ENCODE measurements at regions not wholly inside any gene's neighbourhood (a gene's known extent, or its start where the extent isn't known, plus 50 kb on each side); places are given as distances from the start of the nearest gene placed in this dataset.

GRCh38 chr14:26963711-26964110 lies 365.9 kb upstream of the NOVA1 start:
- TF ChIP-seq CTCF (IDR thresholded peaks at IDR 0.05; ENCODE audit: unreplicated experiment) = no peak
- no peak overlapping the region for H3K27ac Mint-ChIP-seq
- no peaks in the 10 kb centered on the region for H3K9me3 Mint-ChIP-seq (ENCODE audit: low read depth)
- H3K36me3 Mint-ChIP-seq (ENCODE audit: insufficient read depth) = no peaks in the 10 kb centered on the region
- DNase-seq (ENCODE audit: low spot score, unreplicated experiment) = no peak
- no peak overlapping the region for H3K4me3 Mint-ChIP-seq (ENCODE audit: low read depth)
- H3K4me1 Mint-ChIP-seq (ENCODE audit: low read depth) = peaks cover 17% of the 10 kb centered on the region
- H3K27me3 Mint-ChIP-seq = no peaks in the 10 kb centered on the region

- peaks cover 9% of the 10 kb centered on the region for H3K4me1 Mint-ChIP-seq (ENCODE audit: low read depth)
- peaks cover 3% of the 10 kb centered on the region for H3K9me3 Mint-ChIP-seq (ENCODE audit: low read depth)
- no peaks in the 10 kb centered on the region for H3K36me3 Mint-ChIP-seq (ENCODE audit: insufficient read depth)
- H3K27ac Mint-ChIP-seq = no peak overlapping the region
- DNase-seq (ENCODE audit: low spot score, unreplicated experiment) = no peak
- no peaks in the 10 kb centered on the region for H3K27me3 Mint-ChIP-seq
- H3K4me3 Mint-ChIP-seq (ENCODE audit: low read depth) = no peak overlapping the region
- no peak for TF ChIP-seq CTCF (IDR thresholded peaks at IDR 0.05; ENCODE audit: unreplicated experiment)
These were observed 367.7 kb upstream of the NOVA1 start for GRCh38 chr14:26965490-26965889.

- Mint-ChIP-seq H3K9me3 (ENCODE audit: low read depth) (peaks cover 3% of the 10 kb centered on the region), H3K27me3 (no peaks in the 10 kb centered on the region), H3K27ac (no peak overlapping the region), H3K4me1 (ENCODE audit: low read depth) (peaks cover 7% of the 10 kb centered on the region), H3K36me3 (ENCODE audit: insufficient read depth) (no peaks in the 10 kb centered on the region), H3K4me3 (ENCODE audit: low read depth) (no peak overlapping the region)
- no peak for DNase-seq (ENCODE audit: low spot score, unreplicated experiment)
- TF ChIP-seq CTCF (IDR thresholded peaks at IDR 0.05; ENCODE audit: unreplicated experiment) = no peak
These were observed 369.1 kb upstream of the NOVA1 start for GRCh38 chr14:26966908-26967307.

- H3K27me3 Mint-ChIP-seq = no peaks in the 10 kb centered on the region
- no peaks in the 10 kb centered on the region for H3K4me1 Mint-ChIP-seq (ENCODE audit: low read depth)
- no peak for DNase-seq (ENCODE audit: low spot score, unreplicated experiment)
- H3K36me3 Mint-ChIP-seq (ENCODE audit: insufficient read depth) = no peaks in the 10 kb centered on the region
- no peak for TF ChIP-seq CTCF (IDR thresholded peaks at IDR 0.05; ENCODE audit: unreplicated experiment)
- no peak overlapping the region for H3K4me3 Mint-ChIP-seq (ENCODE audit: low read depth)
- H3K27ac Mint-ChIP-seq = no peak overlapping the region
- no peaks in the 10 kb centered on the region for H3K9me3 Mint-ChIP-seq (ENCODE audit: low read depth)
These were observed 377.1 kb upstream of the NOVA1 start for GRCh38 chr14:26974965-26975364.

- Mint-ChIP-seq H3K9me3 (ENCODE audit: low read depth) (no peaks in the 10 kb centered on the region), H3K4me3 (ENCODE audit: low read depth) (no peak overlapping the region), H3K27me3 (peaks cover 3% of the 10 kb centered on the region), H3K36me3 (ENCODE audit: insufficient read depth) (no peaks in the 10 kb centered on the region), H3K4me1 (ENCODE audit: low read depth) (peaks cover 1% of the 10 kb centered on the region), H3K27ac (no peak overlapping the region)
- DNase-seq (ENCODE audit: low spot score, unreplicated experiment) = no peak
- TF ChIP-seq CTCF (IDR thresholded peaks at IDR 0.05; ENCODE audit: unreplicated experiment) = no peak
These were observed 384.2 kb upstream of the NOVA1 start for GRCh38 chr14:26982071-26982470.

Data from progenitor cell of endocrine pancreas (in vitro differentiated cells).